ENCODE measurements at regions not wholly inside any gene's neighbourhood (a gene's known extent, or its start where the extent isn't known, plus 50 kb on each side); places are given as distances from the start of the nearest gene placed in this dataset.

DNA sequence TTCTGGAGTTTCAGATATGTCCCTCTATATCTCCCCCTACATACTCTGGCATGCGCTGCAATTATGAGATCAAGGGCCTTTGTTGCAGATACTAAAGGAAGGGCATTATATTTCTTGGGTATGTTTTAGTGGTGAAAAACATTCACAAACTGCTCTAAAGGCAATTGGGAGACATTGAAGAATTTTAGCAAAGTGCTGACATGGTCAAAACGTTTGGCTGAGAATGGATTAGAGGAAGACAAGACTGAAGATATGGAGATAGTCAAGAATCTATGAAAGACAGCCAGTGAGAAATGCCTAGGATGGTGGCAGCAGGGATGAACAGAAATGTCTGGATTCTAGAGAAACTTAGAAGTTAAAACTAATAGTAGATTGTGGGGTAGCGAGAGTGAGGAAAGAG lies 104.5 kb upstream of the CABCOCO1 start:
- TF ChIP-seq POLR2AphosphoS5 (IDR thresholded peaks at IDR 0.05) = no peak
- TF ChIP-seq POLR2A (IDR thresholded peaks at IDR 0.05) = no peak
- TF ChIP-seq, protein P1, sequence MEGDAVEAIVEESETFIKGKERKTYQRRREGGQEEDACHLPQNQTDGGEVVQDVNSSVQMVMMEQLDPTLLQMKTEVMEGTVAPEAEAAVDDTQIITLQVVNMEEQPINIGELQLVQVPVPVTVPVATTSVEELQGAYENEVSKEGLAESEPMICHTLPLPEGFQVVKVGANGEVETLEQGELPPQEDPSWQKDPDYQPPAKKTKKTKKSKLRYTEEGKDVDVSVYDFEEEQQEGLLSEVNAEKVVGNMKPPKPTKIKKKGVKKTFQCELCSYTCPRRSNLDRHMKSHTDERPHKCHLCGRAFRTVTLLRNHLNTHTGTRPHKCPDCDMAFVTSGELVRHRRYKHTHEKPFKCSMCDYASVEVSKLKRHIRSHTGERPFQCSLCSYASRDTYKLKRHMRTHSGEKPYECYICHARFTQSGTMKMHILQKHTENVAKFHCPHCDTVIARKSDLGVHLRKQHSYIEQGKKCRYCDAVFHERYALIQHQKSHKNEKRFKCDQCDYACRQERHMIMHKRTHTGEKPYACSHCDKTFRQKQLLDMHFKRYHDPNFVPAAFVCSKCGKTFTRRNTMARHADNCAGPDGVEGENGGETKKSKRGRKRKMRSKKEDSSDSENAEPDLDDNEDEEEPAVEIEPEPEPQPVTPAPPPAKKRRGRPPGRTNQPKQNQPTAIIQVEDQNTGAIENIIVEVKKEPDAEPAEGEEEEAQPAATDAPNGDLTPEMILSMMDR (IDR thresholded peaks at IDR 0.05) = no peak
- no peak for TF ChIP-seq EP300 (IDR thresholded peaks at IDR 0.05)
